Mucosa of rectum (tissue), 2 donors: ENCODE measurements at regions not wholly inside any gene's neighbourhood (a gene's known extent, or its start where the extent isn't known, plus 50 kb on each side); places are given as distances from the start of the nearest gene placed in this dataset.

Experiments
- H3K27ac ChIP-seq, 2 donors: one replicate each; pipeline ENCODE4 v1.7.0; 2013; ENCODE audit warnings: inconsistent platforms in 2 of 2, low read depth in 2 of 2, low read length in 2 of 2
- H3K27me3 ChIP-seq, 2 donors: one replicate each; pipeline ENCODE4 v1.7.0; 2013; ENCODE audit warnings: low read length in 2 of 2; ENCODE audit not compliant: control insufficient read depth in 2 of 2, insufficient read depth in 2 of 2
- H3K36me3 ChIP-seq, 2 donors: one replicate each; pipeline ENCODE4 v1.7.0; 2013; ENCODE audit warnings: low read length in 2 of 2; ENCODE audit not compliant: control insufficient read depth in 2 of 2, insufficient read depth in 2 of 2
- H3K4me1 ChIP-seq, 2 donors: one replicate each; pipeline ENCODE4 v1.7.0; 2013; ENCODE audit warnings: low read length in 2 of 2, mild to moderate bottlenecking in 1 of 2; ENCODE audit not compliant: control insufficient read depth in 2 of 2, insufficient read depth in 2 of 2
- H3K4me3 ChIP-seq, 2 donors: one replicate each; pipeline ENCODE4 v1.7.0; 2013; ENCODE audit warnings: low read length in 2 of 2
- H3K9ac ChIP-seq, 2 donors: one replicate each; pipeline ENCODE4 v1.7.0; 2013; ENCODE audit warnings: low read length in 2 of 2, low read depth in 1 of 2, mild to moderate bottlenecking in 1 of 2
- H3K9me3 ChIP-seq, 2 donors: one replicate each; pipeline ENCODE4 v1.7.0; 2013; ENCODE audit warnings: low read length in 2 of 2; ENCODE audit not compliant: control insufficient read depth in 2 of 2
- donor health status: healthy.
- donor health status: Normal muscosa, but diverticular disease.

- H3K27me3 ChIP-seq: no peaks in the 10 kb centered on the region
- peaks cover 0 to 3% of the 10 kb centered on the region in 2 donors for H3K4me1 ChIP-seq
- H3K9ac ChIP-seq: no peak overlapping the region
- H3K9me3 ChIP-seq: no peaks in the 10 kb centered on the region
- no peak overlapping the region for H3K4me3 ChIP-seq
- no peaks in the 10 kb centered on the region for H3K36me3 ChIP-seq
- H3K27ac ChIP-seq: no peak overlapping the region
These were observed 100.2 kb downstream of the GGTLC2 start for GRCh38 chr22:22744412-22745224.

- Histone ChIP-seq H3K36me3 (no peaks in the 10 kb centered on the region), H3K9ac (no peak overlapping the region), H3K27ac (no peak overlapping the region), H3K4me3 (no peak overlapping the region), H3K27me3 (no peaks in the 10 kb centered on the region), H3K9me3 (no peaks in the 10 kb centered on the region), H3K4me1 (peaks cover 0 to 3% of the 10 kb centered on the region in 2 donors)
These were observed 101.0 kb downstream of the GGTLC2 start for GRCh38 chr22:22745225-22746060.

DNA sequence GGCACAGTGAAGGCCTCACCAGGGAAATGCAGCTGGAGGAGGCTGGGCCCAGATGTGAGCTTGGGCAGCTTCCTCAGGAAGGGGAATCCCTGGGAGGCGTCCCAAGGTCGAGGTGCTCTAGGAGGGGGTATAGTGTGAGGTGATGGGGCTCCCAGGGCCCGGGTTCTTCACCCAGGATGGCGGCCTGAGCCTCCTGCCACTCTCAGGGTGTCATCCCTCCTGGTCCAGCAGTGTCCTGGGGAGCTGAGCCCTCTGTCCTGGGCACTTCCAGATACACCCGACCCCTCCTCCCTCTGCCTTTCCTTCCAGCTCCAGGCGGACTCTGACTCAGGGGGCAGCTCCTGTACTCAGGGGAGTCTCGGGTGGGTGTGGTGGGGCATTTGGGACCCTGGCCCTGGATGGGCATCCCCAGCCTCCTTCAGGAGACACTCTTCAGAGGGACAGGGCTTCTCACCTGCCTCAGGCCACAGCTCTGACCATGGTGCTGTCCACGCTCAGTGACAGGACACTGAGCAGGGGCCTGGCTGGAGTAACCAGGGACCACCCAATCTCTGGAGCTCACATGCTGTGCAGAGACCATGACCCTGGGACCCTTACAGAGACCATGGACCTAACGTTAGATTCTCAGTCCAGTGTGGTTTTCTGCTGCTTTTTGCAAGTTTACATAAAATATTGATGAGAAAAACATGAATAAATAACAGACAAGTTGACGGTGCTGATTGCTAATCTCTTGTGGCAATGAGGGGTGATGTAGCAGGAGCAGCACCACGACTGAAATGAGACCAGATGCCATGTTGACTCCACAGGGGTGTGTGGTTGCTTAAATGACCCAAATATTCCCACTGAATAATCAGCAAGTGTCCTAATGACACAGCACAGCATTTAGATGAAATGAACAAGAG is 101.9 kb downstream of the GGTLC2 start:
- H3K36me3 ChIP-seq: no peaks in the 10 kb centered on the region
- H3K27me3 ChIP-seq: no peaks in the 10 kb centered on the region
- H3K27ac ChIP-seq: no peak overlapping the region
- H3K4me1 ChIP-seq: peaks cover 0 to 3% of the 10 kb centered on the region in 2 donors
- H3K9ac ChIP-seq: no peak overlapping the region
- no peaks in the 10 kb centered on the region for H3K9me3 ChIP-seq
- no peak overlapping the region for H3K4me3 ChIP-seq

- Histone ChIP-seq H3K27me3 (no peaks in the 10 kb centered on the region), H3K9ac (no peak overlapping the region), H3K4me1 (peaks cover 0 to 3% of the 10 kb centered on the region in 2 donors), H3K9me3 (no peaks in the 10 kb centered on the region), H3K36me3 (no peaks in the 10 kb centered on the region), H3K4me3 (no peak overlapping the region), H3K27ac (no peak overlapping the region)
These were observed 102.8 kb downstream of the GGTLC2 start for GRCh38 chr22:22746963-22747933.

DNA sequence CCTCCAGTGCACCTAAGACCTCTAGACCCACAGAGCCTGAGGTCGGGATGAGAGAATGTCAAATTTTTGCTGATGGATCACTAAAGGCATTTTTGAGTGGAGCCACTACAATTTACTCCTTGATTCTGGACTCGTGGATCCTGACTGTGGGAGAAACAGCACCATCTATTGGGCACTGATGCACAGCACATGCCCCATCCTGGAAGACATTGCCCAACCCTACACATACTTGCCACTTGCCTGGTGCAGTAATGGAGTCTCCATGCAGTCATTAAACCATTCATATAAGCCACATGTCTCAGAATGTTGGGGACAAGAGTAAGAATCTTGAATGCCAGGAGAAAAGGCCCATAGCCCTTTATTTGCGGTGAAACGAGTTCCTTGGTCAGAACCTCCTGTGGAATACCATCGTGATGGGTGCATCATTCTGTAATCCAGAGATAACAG is 103.9 kb downstream of the GGTLC2 start:
- Histone ChIP-seq H3K36me3 (no peaks in the 10 kb centered on the region), H3K4me1 (peaks cover 0 to 3% of the 10 kb centered on the region in 2 donors), H3K27me3 (no peaks in the 10 kb centered on the region), H3K9ac (no peak overlapping the region), H3K27ac (no peak overlapping the region), H3K9me3 (no peaks in the 10 kb centered on the region), H3K4me3 (no peak overlapping the region)

GRCh38 chr22:22748756-22749155 is 104.3 kb downstream of the GGTLC2 start:
- no peak overlapping the region for H3K27ac ChIP-seq
- no peaks in the 10 kb centered on the region for H3K36me3 ChIP-seq
- no peak overlapping the region for H3K9ac ChIP-seq
- no peak overlapping the region for H3K4me3 ChIP-seq
- H3K4me1 ChIP-seq: peaks cover 0 to 3% of the 10 kb centered on the region in 2 donors
- H3K9me3 ChIP-seq: no peaks in the 10 kb centered on the region
- H3K27me3 ChIP-seq: no peaks in the 10 kb centered on the region

GRCh38 chr22:22749167-22749758 is 104.8 kb downstream of the GGTLC2 start:
- no peaks in the 10 kb centered on the region for H3K36me3 ChIP-seq
- no peak overlapping the region for H3K9ac ChIP-seq
- no peaks in the 10 kb centered on the region for H3K27me3 ChIP-seq
- H3K4me1 ChIP-seq: peaks cover 0 to 3% of the 10 kb centered on the region in 2 donors
- no peaks in the 10 kb centered on the region for H3K9me3 ChIP-seq
- H3K27ac ChIP-seq: no peak overlapping the region
- no peak overlapping the region for H3K4me3 ChIP-seq

- Histone ChIP-seq H3K9ac (no peak overlapping the region), H3K36me3 (no peaks in the 10 kb centered on the region), H3K4me1 (peaks cover 0 to 3% of the 10 kb centered on the region in 2 donors), H3K27me3 (no peaks in the 10 kb centered on the region), H3K9me3 (no peaks in the 10 kb centered on the region), H3K4me3 (no peak overlapping the region), H3K27ac (no peak overlapping the region)
These were observed 106.1 kb downstream of the GGTLC2 start for GRCh38 chr22:22750335-22751042.
